ENCODE measurements at regions not wholly inside any gene's neighbourhood (a gene's known extent, or its start where the extent isn't known, plus 50 kb on each side); places are given as distances from the start of the nearest gene placed in this dataset.

- Mint-ChIP-seq H3K9me3 (peaks cover 9 to 35% (median 21%) of the 10 kb centered on the region in 9 donors), H3K27ac (no peak overlapping the region), H3K4me1 (no peaks in the 10 kb centered on the region), H3K36me3 (peaks cover 0 to 14% (median 1%) of the 10 kb centered on the region in 3 donors), H3K27me3 (peaks cover 0 to 3% (median 1%) of the 10 kb centered on the region in 5 donors), H3K4me3 (no peak overlapping the region)
- ATAC-seq (no peak), DNase-seq (no peak)
- POLR2A ChIA-PET = no interaction called here
Observed at GRCh38 chr5:119808474-119808873, 179.1 kb downstream of the FAM170A start.

- no peak overlapping the region for H3K4me3 Mint-ChIP-seq
- no peak for DNase-seq
- no peak for ATAC-seq
- POLR2A ChIA-PET = no interaction called here
- H3K27ac Mint-ChIP-seq = no peak overlapping the region
- peaks cover 0 to 14% (median 1%) of the 10 kb centered on the region in 3 donors for H3K36me3 Mint-ChIP-seq
- H3K9me3 Mint-ChIP-seq = peaks cover 10 to 27% (median 22%) of the 10 kb centered on the region in 9 donors
- peaks cover 0 to 3% (median 1%) of the 10 kb centered on the region in 5 donors for H3K27me3 Mint-ChIP-seq
- H3K4me1 Mint-ChIP-seq = no peaks in the 10 kb centered on the region
Observed at GRCh38 chr5:119810217-119810616, 180.9 kb downstream of the FAM170A start.

GRCh38 chr5:119811458-119811857 lies 182.1 kb downstream of the FAM170A start:
- H3K27me3 Mint-ChIP-seq = peaks cover 0 to 3% (median 0%) of the 10 kb centered on the region in 5 donors
- H3K4me1 Mint-ChIP-seq = no peaks in the 10 kb centered on the region
- H3K9me3 Mint-ChIP-seq = peaks cover 6 to 27% (median 18%) of the 10 kb centered on the region in 9 donors
- ATAC-seq (no peak), DNase-seq (no peak)
- H3K36me3 Mint-ChIP-seq = peaks cover 0 to 14% (median 1%) of the 10 kb centered on the region in 3 donors
- no peak overlapping the region for H3K27ac Mint-ChIP-seq
- H3K4me3 Mint-ChIP-seq = no peak overlapping the region
- POLR2A ChIA-PET = no interaction called here

GRCh38 chr5:119814655-119815054 lies 185.3 kb downstream of the FAM170A start:
- Mint-ChIP-seq H3K36me3 (no peaks in the 10 kb centered on the region), H3K27ac (no peak overlapping the region), H3K4me3 (no peak overlapping the region), H3K9me3 (peaks cover 0 to 8% (median 4%) of the 10 kb centered on the region in 9 donors), H3K27me3 (peaks cover 0 to 7% (median 0%) of the 10 kb centered on the region in 5 donors), H3K4me1 (no peaks in the 10 kb centered on the region)
- no peak for DNase-seq
- no peak for ATAC-seq
- POLR2A ChIA-PET = no interaction called here

GRCh38 chr5:119816055-119816454 lies 186.7 kb downstream of the FAM170A start:
- ATAC-seq (no peak), DNase-seq (no peak)
- Mint-ChIP-seq H3K9me3 (peaks cover 0 to 8% (median 2%) of the 10 kb centered on the region in 9 donors), H3K4me1 (no peaks in the 10 kb centered on the region), H3K4me3 (no peak overlapping the region), H3K27ac (no peak overlapping the region), H3K27me3 (peaks cover 0 to 7% (median 0%) of the 10 kb centered on the region in 5 donors), H3K36me3 (no peaks in the 10 kb centered on the region)
- POLR2A ChIA-PET = no interaction called here

- Mint-ChIP-seq H3K36me3 (no peaks in the 10 kb centered on the region), H3K4me1 (no peaks in the 10 kb centered on the region)
- POLR2A ChIA-PET = no interaction called here
Observed at GRCh38 chr5:119820016-119820415, 190.7 kb downstream of the FAM170A start.

GRCh38 chr5:119820608-119821007 lies 191.2 kb downstream of the FAM170A start:
- POLR2A ChIA-PET = no interaction called here
- no peak overlapping the region for H3K4me3 Mint-ChIP-seq
- ATAC-seq (no peak), DNase-seq (no peak)
- H3K4me1 Mint-ChIP-seq = no peaks in the 10 kb centered on the region
- peaks cover 0 to 2% (median 0%) of the 10 kb centered on the region in 9 donors for H3K9me3 Mint-ChIP-seq
- no peak overlapping the region for H3K27ac Mint-ChIP-seq
- no peaks in the 10 kb centered on the region for H3K36me3 Mint-ChIP-seq
- H3K27me3 Mint-ChIP-seq = peaks cover 0 to 4% (median 0%) of the 10 kb centered on the region in 5 donors

More at GRCh38 chr5:119820016-119820415, 190.7 kb downstream of the FAM170A start:
- H3K27me3 Mint-ChIP-seq = peaks cover 0 to 4% (median 0%) of the 10 kb centered on the region in 5 donors
- H3K27ac Mint-ChIP-seq = peak overlapping the region in 1 of 10 donors; percentile 6
- H3K9me3 Mint-ChIP-seq = peaks cover 0 to 2% (median 0%) of the 10 kb centered on the region in 9 donors
- no peak for DNase-seq
- H3K4me3 Mint-ChIP-seq = no peak overlapping the region
- ATAC-seq = no peak

GRCh38 chr5:119828541-119828940 lies 199.2 kb downstream of the FAM170A start:
- H3K4me3 Mint-ChIP-seq = no peak overlapping the region
- H3K4me1 Mint-ChIP-seq = no peaks in the 10 kb centered on the region

GRCh38 chr5:119829341-119829740 lies 200.0 kb downstream of the FAM170A start:
- Mint-ChIP-seq H3K4me1 (no peaks in the 10 kb centered on the region), H3K9me3 (peaks cover 0 to 4% (median 0%) of the 10 kb centered on the region in 9 donors), H3K4me3 (no peak overlapping the region), H3K27ac (no peak overlapping the region), H3K36me3 (no peaks in the 10 kb centered on the region), H3K27me3 (no peaks in the 10 kb centered on the region)
- no peak for ATAC-seq
- DNase-seq = no peak
- POLR2A ChIA-PET = no interaction called here

More at GRCh38 chr5:119828541-119828940, 199.2 kb downstream of the FAM170A start:
- no peaks in the 10 kb centered on the region for H3K36me3 Mint-ChIP-seq
- no peaks in the 10 kb centered on the region for H3K27me3 Mint-ChIP-seq
- POLR2A ChIA-PET = no interaction called here
- DNase-seq (no peak), ATAC-seq (no peak)
- peaks cover 0 to 4% (median 0%) of the 10 kb centered on the region in 9 donors for H3K9me3 Mint-ChIP-seq
- no peak overlapping the region for H3K27ac Mint-ChIP-seq

GRCh38 chr5:119833176-119833575 lies 203.8 kb downstream of the FAM170A start:
- no peak overlapping the region for H3K27ac Mint-ChIP-seq
- peaks cover 0 to 16% (median 3%) of the 10 kb centered on the region in 9 donors for H3K9me3 Mint-ChIP-seq
- POLR2A ChIA-PET = no interaction called here
- no peaks in the 10 kb centered on the region for H3K36me3 Mint-ChIP-seq
- H3K4me1 Mint-ChIP-seq = no peaks in the 10 kb centered on the region
- DNase-seq (no peak), ATAC-seq (no peak)
- no peaks in the 10 kb centered on the region for H3K27me3 Mint-ChIP-seq
- no peak overlapping the region for H3K4me3 Mint-ChIP-seq

GRCh38 chr5:119840175-119840574 lies 210.8 kb downstream of the FAM170A start:
- DNase-seq (no peak), ATAC-seq (no peak)
- Mint-ChIP-seq H3K27ac (no peak overlapping the region), H3K4me3 (no peak overlapping the region), H3K27me3 (peaks cover 0 to 4% (median 0%) of the 10 kb centered on the region in 5 donors), H3K4me1 (no peaks in the 10 kb centered on the region), H3K9me3 (peaks cover 0 to 27% (median 15%) of the 10 kb centered on the region in 9 donors), H3K36me3 (no peaks in the 10 kb centered on the region)
- POLR2A ChIA-PET = no interaction called here

- H3K9me3 Mint-ChIP-seq = peaks cover 0 to 13% (median 2%) of the 10 kb centered on the region in 9 donors
- no peaks in the 10 kb centered on the region for H3K36me3 Mint-ChIP-seq
- DNase-seq = no peak
- no peak for ATAC-seq
- no peak overlapping the region for H3K4me3 Mint-ChIP-seq
- no peaks in the 10 kb centered on the region for H3K27me3 Mint-ChIP-seq
- H3K4me1 Mint-ChIP-seq = no peaks in the 10 kb centered on the region
- POLR2A ChIA-PET = no interaction called here
- no peak overlapping the region for H3K27ac Mint-ChIP-seq
Observed at GRCh38 chr5:119852140-119852539, 222.8 kb downstream of the FAM170A start.

GRCh38 chr5:119860463-119860862 lies 231.1 kb downstream of the FAM170A start:
- Mint-ChIP-seq H3K27me3 (no peaks in the 10 kb centered on the region), H3K36me3 (no peaks in the 10 kb centered on the region), H3K9me3 (peaks cover 0 to 28% (median 8%) of the 10 kb centered on the region in 9 donors), H3K27ac (no peak overlapping the region), H3K4me3 (no peak overlapping the region), H3K4me1 (no peaks in the 10 kb centered on the region)
- POLR2A ChIA-PET = no interaction called here
- ATAC-seq = no peak
- DNase-seq = no peak

GRCh38 chr5:119862619-119863018 lies 233.3 kb downstream of the FAM170A start:
- no peaks in the 10 kb centered on the region for H3K4me1 Mint-ChIP-seq
- no peaks in the 10 kb centered on the region for H3K36me3 Mint-ChIP-seq
- no peaks in the 10 kb centered on the region for H3K27me3 Mint-ChIP-seq
- H3K27ac Mint-ChIP-seq = no peak overlapping the region
- POLR2A ChIA-PET = no interaction called here
- H3K9me3 Mint-ChIP-seq = peaks cover 0 to 23% (median 5%) of the 10 kb centered on the region in 9 donors
- no peak overlapping the region for H3K4me3 Mint-ChIP-seq
- DNase-seq (no peak), ATAC-seq (no peak)

Data from naive thymus-derived CD8-positive, alpha-beta T cell (primary cell).